K562 (cell line): ENCODE measurements at regions not wholly inside any gene's neighbourhood (a gene's known extent, or its start where the extent isn't known, plus 50 kb on each side); places are given as distances from the start of the nearest gene placed in this dataset.

Experiments
- ATAC-seq: fragments of 200-7000 bp; cut with Tn5 transposase; 3 replicates; pipeline ENCODE4 v1.9.1; 2020; ENCODE audit warnings: moderate library complexity
- BruUV-seq: library from RNA; stranded (reverse); fragments of 400-500 nt; replicated peaks from 2 replicates; lab custom pipeline; 2021; lab: Mats Ljungman, UMichigan
- CTCF ChIA-PET: fragments of 300-600 bp; formaldehyde crosslinking; extraction: SDS; loops from one replicate; lab custom pipeline; 2021; ENCODE audit warnings: low intra/inter-chr PET ratio; lab: Yijun Ruan, JAX
- POLR2A ChIA-PET: fragments of 300-600, 350-650 bp; sonication (Branson Sonifier 250); formaldehyde crosslinking; extraction: SDS; loops from one replicate; lab custom pipeline; 2021; ENCODE audit warnings: antibody characterized with exemption, inconsistent platforms; lab: Yijun Ruan, JAX
- DNase-seq, 4 experiments: peaks; one replicate each; pipeline versions ENCODE4 v3.0.0 to v3.0.0-alpha.2; 2011 to 2018; ENCODE audit warnings: low spot score in 3 of 4, mixed read lengths in 3 of 4; ENCODE audit errors: extremely low read depth in 1 of 4
- FAIRE-seq: peaks from 2 replicates; lab custom pipeline; 2011; peaks lifted over from hg19 to GRCh38; lab: Jason Lieb, UNC
- H2AFZ ChIP-seq: 2 replicates; pipeline ENCODE4 v1.6.0; 2011; ENCODE audit warnings: low read depth, low read length, control low read depth, inconsistent platforms
- H3K27ac ChIP-seq: fragments of 200-600 bp; 3 replicates; pipeline ENCODE4 v1.8.0; 2011; ENCODE audit warnings: low read depth, mild to moderate bottlenecking, control low read depth, inconsistent platforms, low read length, moderate library complexity, mixed read lengths; ENCODE audit errors: extremely low read depth
- H3K27me3 ChIP-seq, 2 experiments: fragments of 300-600 bp in 1 of 2; 2 replicates in 1 of 2; 3 replicates in 1 of 2; pipeline versions ENCODE4 v1.6.0 to v1.8.0; 2011; ENCODE audit warnings: inconsistent platforms in 2 of 2, low read length in 2 of 2, mild to moderate bottlenecking in 1 of 2, mixed read lengths in 1 of 2, moderate library complexity in 1 of 2; ENCODE audit not compliant: control insufficient read depth in 2 of 2, insufficient read depth in 2 of 2
- H3K36me3 ChIP-seq: fragments of 300-600 bp; 3 replicates; pipeline ENCODE4 v1.8.0; 2011; ENCODE audit warnings: mild to moderate bottlenecking, low read length, inconsistent platforms; ENCODE audit not compliant: control insufficient read depth, insufficient read depth
- H3K4me1 ChIP-seq, 2 experiments: fragments of 200-600 bp in 1 of 2; replicated peaks in 1 of 2; 2 replicates in 1 of 2; 3 replicates in 1 of 2; pipeline versions ENCODE4 v1.5.1 to v1.8.0; 2011; ENCODE audit warnings: inconsistent platforms in 2 of 2, low read length in 2 of 2, mild to moderate bottlenecking in 1 of 2, mixed read lengths in 1 of 2, moderate library complexity in 1 of 2; ENCODE audit not compliant: control insufficient read depth in 2 of 2, insufficient read depth in 2 of 2
- H3K4me2 ChIP-seq: 2 replicates; pipeline ENCODE4 v1.6.1; 2011; ENCODE audit warnings: low read length, control low read depth, inconsistent platforms, mixed read lengths; ENCODE audit not compliant: insufficient read depth
- H3K4me3 ChIP-seq: fragments of 200-600 bp; sonication (generic), shearing (Covaris generic); 2 replicates; pipeline ENCODE4 v1.5.1; 2016; ENCODE audit warnings: control low read depth, inconsistent platforms
- H3K79me2 ChIP-seq: fragments of 200-600 bp; 3 replicates; pipeline ENCODE4 v1.8.0; 2011; ENCODE audit warnings: low read length, inconsistent platforms; ENCODE audit not compliant: control insufficient read depth, insufficient read depth
- H3K9ac ChIP-seq, 2 experiments: 2 replicates each; pipeline versions ENCODE4 v1.6.0 to v1.6.1; 2011; ENCODE audit warnings: low read depth in 2 of 2, low read length in 2 of 2, control low read depth in 1 of 2, inconsistent platforms in 1 of 2, mild to moderate bottlenecking in 1 of 2, mixed read lengths in 1 of 2; ENCODE audit not compliant: insufficient read depth in 1 of 2
- H3K9me1 ChIP-seq: one replicate; pipeline ENCODE4 v1.6.0; 2011; ENCODE audit warnings: inconsistent platforms, mild to moderate bottlenecking, low read length, moderate library complexity; ENCODE audit not compliant: control insufficient read depth, insufficient read depth
- H3K9me3 ChIP-seq: replicated peaks from 2 replicates; pipeline ENCODE4 v1.5.1; 2011; ENCODE audit warnings: low read depth, low read length, inconsistent platforms; ENCODE audit not compliant: control insufficient read depth, insufficient read depth
- H4K20me1 ChIP-seq: replicated peaks from 2 replicates; pipeline ENCODE4 v1.6.1; 2011; ENCODE audit warnings: low read length, inconsistent platforms, mixed read lengths; ENCODE audit not compliant: control insufficient read depth, insufficient read depth
- HEY1 ChIP-seq: fragments of 250-450 bp; sonication (Bioruptor Pico); IDR thresholded peaks from 2 replicates; pipeline ENCODE4 v1.5.0; 2020; ENCODE audit warnings: mild to moderate bottlenecking, moderate library complexity, borderline replicate concordance
- HSF4 ChIP-seq: fragments of 250-450 bp; sonication (Bioruptor Pico); IDR thresholded peaks from 2 replicates; pipeline ENCODE4 v2.1.2; 2022; ENCODE audit warnings: mild to moderate bottlenecking, moderate library complexity, borderline replicate concordance
- NFIC ChIP-seq: fragments of 450-650 bp; IDR thresholded peaks from 2 replicates; pipeline ENCODE4 v1.6.1; 2017; ENCODE audit warnings: mild to moderate bottlenecking, inconsistent platforms
- PRMT5 ChIP-seq: sonication (generic); formaldehyde crosslinking; IDR thresholded peaks from 2 replicates; pipeline ENCODE4 v1.5.0; 2020; ENCODE audit warnings: missing genetic modification reagents
- SPI1 ChIP-seq: IDR thresholded peaks from 2 replicates; pipeline ENCODE4 v1.6.1; 2011; ENCODE audit warnings: low read depth, low read length, control low read depth, borderline replicate concordance
- ZNF253 ChIP-seq: fragments of 250-450 bp; sonication (Bioruptor Pico); conservative IDR thresholded peaks from 2 replicates; pipeline ENCODE4 v1.6.1; 2021; ENCODE audit warnings: mild to moderate bottlenecking
- ZNF644 ChIP-seq: fragments of 200-800 bp; sonication (Bioruptor generic); IDR thresholded peaks from 2 replicates; pipeline ENCODE4 v1.6.1; 2016; ENCODE audit warnings: low read depth, missing genetic modification characterization, missing compliant biosample characterization
- in situ Hi-C: fragments of 300-500 bp; cut with MboI; formaldehyde crosslinking; loops from 4 replicates; pipeline ENCODE4 v1.15.0; 2018; ENCODE audit warnings: inconsistent platforms, mixed read lengths
- intact Hi-C: fragments of 100-400 bp; cut with micrococcal nuclease; formaldehyde crosslinking; loops from 2 replicates; pipeline ENCODE4 v1.14.2; 2022
- TF ChIP-seq, protein P1 (sequence below): fragments of 200-800 bp; sonication (Bioruptor generic); IDR thresholded peaks from 2 replicates; pipeline ENCODE4 v1.6.1; 2017; ENCODE audit warnings: missing genetic modification characterization, missing compliant biosample characterization
- TF ChIP-seq, protein P2 (sequence below): IDR thresholded peaks from 3 replicates; pipeline ENCODE4 v1.6.1; 2011; ENCODE audit warnings: borderline replicate concordance, mild to moderate bottlenecking; ENCODE audit not compliant: insufficient read length, insufficient read depth

DNA sequence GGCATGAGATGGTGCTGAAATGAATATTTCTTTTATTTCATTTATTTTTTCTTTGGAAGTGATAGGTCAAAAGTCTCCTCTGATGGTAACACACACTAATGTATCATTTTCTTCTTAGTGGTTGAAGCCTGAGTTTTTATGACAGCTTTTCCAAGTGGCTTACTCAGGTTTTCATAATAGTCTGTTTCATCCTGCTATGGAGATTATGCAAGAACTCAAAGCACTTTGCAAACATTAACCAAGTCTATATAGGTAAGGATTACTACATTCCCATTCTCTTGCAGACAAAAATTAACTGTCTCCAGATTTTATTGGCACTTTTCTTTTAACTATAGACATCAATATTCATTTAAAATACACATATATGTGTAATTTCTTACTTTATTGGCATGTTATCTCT, 572.6 kb upstream of the GCFC2 start:
- intact Hi-C loops, result no loop called here
- no peak overlapping the region for H3K9ac ChIP-seq
- H3K27ac ChIP-seq, result no peak overlapping the region
- H4K20me1 ChIP-seq, result no peaks in the 10 kb centered on the region
- H3K9me1 ChIP-seq, result no peaks in the 10 kb centered on the region
- no peaks in the 10 kb centered on the region for H3K79me2 ChIP-seq
- H3K36me3 ChIP-seq, result no peaks in the 10 kb centered on the region
- ATAC-seq (no peak), FAIRE-seq (no peak), DNase-seq (no peak)
- H3K4me3 ChIP-seq, result no peak overlapping the region
- no peak overlapping the region for H3K4me2 ChIP-seq
- TF ChIP-seq HSF4 (CRISPR knock-in tag) (no peak), PRMT5 (no peak), NFIC (no peak), ZNF253 (CRISPR knock-in tag) (no peak), SPI1 (no peak), HEY1 (CRISPR knock-in tag) (no peak), ZNF644 (no peak)
- TF ChIP-seq, protein P1, sequence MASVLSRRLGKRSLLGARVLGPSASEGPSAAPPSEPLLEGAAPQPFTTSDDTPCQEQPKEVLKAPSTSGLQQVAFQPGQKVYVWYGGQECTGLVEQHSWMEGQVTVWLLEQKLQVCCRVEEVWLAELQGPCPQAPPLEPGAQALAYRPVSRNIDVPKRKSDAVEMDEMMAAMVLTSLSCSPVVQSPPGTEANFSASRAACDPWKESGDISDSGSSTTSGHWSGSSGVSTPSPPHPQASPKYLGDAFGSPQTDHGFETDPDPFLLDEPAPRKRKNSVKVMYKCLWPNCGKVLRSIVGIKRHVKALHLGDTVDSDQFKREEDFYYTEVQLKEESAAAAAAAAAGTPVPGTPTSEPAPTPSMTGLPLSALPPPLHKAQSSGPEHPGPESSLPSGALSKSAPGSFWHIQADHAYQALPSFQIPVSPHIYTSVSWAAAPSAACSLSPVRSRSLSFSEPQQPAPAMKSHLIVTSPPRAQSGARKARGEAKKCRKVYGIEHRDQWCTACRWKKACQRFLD (CRISPR knock-in tag), result no peak
- TF ChIP-seq, protein P2, sequence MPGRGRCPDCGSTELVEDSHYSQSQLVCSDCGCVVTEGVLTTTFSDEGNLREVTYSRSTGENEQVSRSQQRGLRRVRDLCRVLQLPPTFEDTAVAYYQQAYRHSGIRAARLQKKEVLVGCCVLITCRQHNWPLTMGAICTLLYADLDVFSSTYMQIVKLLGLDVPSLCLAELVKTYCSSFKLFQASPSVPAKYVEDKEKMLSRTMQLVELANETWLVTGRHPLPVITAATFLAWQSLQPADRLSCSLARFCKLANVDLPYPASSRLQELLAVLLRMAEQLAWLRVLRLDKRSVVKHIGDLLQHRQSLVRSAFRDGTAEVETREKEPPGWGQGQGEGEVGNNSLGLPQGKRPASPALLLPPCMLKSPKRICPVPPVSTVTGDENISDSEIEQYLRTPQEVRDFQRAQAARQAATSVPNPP, result no peak
- H3K4me1 ChIP-seq, result no peaks in the 10 kb centered on the region
- ChIA-PET POLR2A (no interaction called here), CTCF (no interaction called here)
- BruUV-seq, result no TSS peak
- in situ Hi-C loops, result no loop called here
- H3K9me3 ChIP-seq, result no peaks in the 10 kb centered on the region
- H3K27me3 ChIP-seq, result no peaks in the 10 kb centered on the region
- H2AFZ ChIP-seq, result no peak overlapping the region
